Smooth muscle cell of the brain vasculature (primary cell): ENCODE measurements at regions not wholly inside any gene's neighbourhood (a gene's known extent, or its start where the extent isn't known, plus 50 kb on each side); places are given as distances from the start of the nearest gene placed in this dataset.
A peak's percentile ranks its signal among the peaks of the same experiment; 100 is the strongest.

Experiments
- DNase-seq: peaks from one replicate; pipeline ENCODE4 v3.0.0-alpha.2; 2012; ENCODE audit warnings: low read depth, low spot score

GRCh38 chr9:16236882-16237281, 633.6 kb downstream of the BNC2 start:
- no peak for DNase-seq

- DNase-seq = no peak
Measured at GRCh38 chr9:16238623-16239138, 631.8 kb downstream of the BNC2 start.

- DNase-seq = no peak
Measured at GRCh38 chr9:16241231-16241630, 629.2 kb downstream of the BNC2 start.

- no peak for DNase-seq
Measured at GRCh38 chr9:16243798-16244197, 626.7 kb downstream of the BNC2 start.

GRCh38 chr9:16245756-16246440, 624.6 kb downstream of the BNC2 start:
- no peak for DNase-seq

- no peak for DNase-seq
Measured at GRCh38 chr9:16246785-16247184, 623.7 kb downstream of the BNC2 start.

- no peak for DNase-seq
Measured at GRCh38 chr9:16247188-16247875, 623.1 kb downstream of the BNC2 start.

GRCh38 chr9:16248822-16249221, 621.6 kb downstream of the BNC2 start:
- no peak for DNase-seq

- DNase-seq = no peak
Measured at GRCh38 chr9:16252616-16253015, 617.9 kb downstream of the BNC2 start.

- DNase-seq = no peak
Measured at GRCh38 chr9:16254674-16255073, 615.8 kb downstream of the BNC2 start.

- no peak for DNase-seq
Measured at GRCh38 chr9:16255217-16255616, 615.3 kb downstream of the BNC2 start.

- DNase-seq = no peak
Measured at GRCh38 chr9:16257604-16258003, 612.9 kb downstream of the BNC2 start.

- no peak for DNase-seq
Measured at GRCh38 chr9:16258191-16258590, 612.3 kb downstream of the BNC2 start.

GRCh38 chr9:16258708-16259107, 611.8 kb downstream of the BNC2 start:
- DNase-seq = no peak

GRCh38 chr9:16262477-16263261, 607.8 kb downstream of the BNC2 start:
- DNase-seq = no peak

- DNase-seq = no peak
Measured at GRCh38 chr9:16265688-16266087, 604.8 kb downstream of the BNC2 start.

- no peak for DNase-seq
Measured at GRCh38 chr9:16266648-16267276, 603.7 kb downstream of the BNC2 start.

- peak; percentile 85 for DNase-seq
Measured at GRCh38 chr9:16267281-16268066, 603.0 kb downstream of the BNC2 start.

- no peak for DNase-seq
Measured at GRCh38 chr9:16268067-16268881, 602.2 kb downstream of the BNC2 start.

GRCh38 chr9:16271967-16272366, 598.5 kb downstream of the BNC2 start:
- DNase-seq = no peak
